ENCODE measurements at regions not wholly inside any gene's neighbourhood (a gene's known extent, or its start where the extent isn't known, plus 50 kb on each side); places are given as distances from the start of the nearest gene placed in this dataset.

GRCh38 chrX:40188573-40189417, 91.0 kb upstream of the BCOR start:
- no peak overlapping the region for H3K4me3 ChIP-seq (ENCODE audit: low read length)
- TF ChIP-seq CTCF (conservative IDR thresholded peaks at IDR 0.05; ENCODE audit: low read length), result no peak
- peak; percentile 53 for DNase-seq (ENCODE audit: low read depth)

GRCh38 chrX:40184968-40185367, 87.2 kb upstream of the BCOR start:
- no peak overlapping the region for H3K4me3 ChIP-seq (ENCODE audit: low read length)
- no peak for TF ChIP-seq CTCF (conservative IDR thresholded peaks at IDR 0.05; ENCODE audit: low read length)
- no peak for DNase-seq (ENCODE audit: low read depth)

GRCh38 chrX:40182615-40183014, 84.9 kb upstream of the BCOR start:
- TF ChIP-seq CTCF (conservative IDR thresholded peaks at IDR 0.05; ENCODE audit: low read length), result no peak

GRCh38 chrX:40182095-40182494, 84.3 kb upstream of the BCOR start:
- H3K4me3 ChIP-seq (ENCODE audit: low read length), result no peak overlapping the region
- TF ChIP-seq CTCF (conservative IDR thresholded peaks at IDR 0.05; ENCODE audit: low read length), result no peak
- no peak for DNase-seq (ENCODE audit: low read depth)

More at GRCh38 chrX:40182615-40183014, 84.9 kb upstream of the BCOR start:
- no peak for DNase-seq (ENCODE audit: low read depth)
- no peak overlapping the region for H3K4me3 ChIP-seq (ENCODE audit: low read length)

GRCh38 chrX:40179283-40179682, 81.5 kb upstream of the BCOR start:
- no peak overlapping the region for H3K4me3 ChIP-seq (ENCODE audit: low read length)
- TF ChIP-seq CTCF (conservative IDR thresholded peaks at IDR 0.05; ENCODE audit: low read length), result no peak
- DNase-seq (ENCODE audit: low read depth), result no peak

GRCh38 chrX:40177942-40178715, 80.4 kb upstream of the BCOR start:
- no peak for DNase-seq (ENCODE audit: low read depth)
- H3K4me3 ChIP-seq (ENCODE audit: low read length), result no peak overlapping the region
- TF ChIP-seq CTCF (conservative IDR thresholded peaks at IDR 0.05; ENCODE audit: low read length), result no peak

All from AG10803 (cell line).